RWPE1 (cell line): ENCODE measurements at regions not wholly inside any gene's neighbourhood (a gene's known extent, or its start where the extent isn't known, plus 50 kb on each side); places are given as distances from the start of the nearest gene placed in this dataset.

Source experiments
- CTCF ChIA-PET: fragments of 350-600 bp; sonication (Branson Sonifier 250); formaldehyde crosslinking; extraction: SDS; loops from one replicate; lab custom pipeline; 2021; lab: Yijun Ruan, JAX
- POLR2A ChIA-PET: fragments of 400-600 bp; formaldehyde crosslinking; extraction: SDS; loops from one replicate; lab custom pipeline; 2020; ENCODE audit warnings: antibody characterized with exemption; ENCODE audit not compliant: low non-redundant PET; lab: Yijun Ruan, JAX
- DNase-seq: peaks from one replicate; pipeline ENCODE4 v3.0.0; 2012; ENCODE audit warnings: low spot score
- H3K27ac ChIP-seq: fragments of 450-650 bp; 2 replicates; pipeline ENCODE4 v1.5.1; 2017
- TF ChIP-seq, protein P1 (sequence below): fragments of 450-650 bp; conservative IDR thresholded peaks from 2 replicates; pipeline ENCODE4 v1.5.1; 2017; ENCODE audit warnings: low read depth, mild to moderate bottlenecking

DNA sequence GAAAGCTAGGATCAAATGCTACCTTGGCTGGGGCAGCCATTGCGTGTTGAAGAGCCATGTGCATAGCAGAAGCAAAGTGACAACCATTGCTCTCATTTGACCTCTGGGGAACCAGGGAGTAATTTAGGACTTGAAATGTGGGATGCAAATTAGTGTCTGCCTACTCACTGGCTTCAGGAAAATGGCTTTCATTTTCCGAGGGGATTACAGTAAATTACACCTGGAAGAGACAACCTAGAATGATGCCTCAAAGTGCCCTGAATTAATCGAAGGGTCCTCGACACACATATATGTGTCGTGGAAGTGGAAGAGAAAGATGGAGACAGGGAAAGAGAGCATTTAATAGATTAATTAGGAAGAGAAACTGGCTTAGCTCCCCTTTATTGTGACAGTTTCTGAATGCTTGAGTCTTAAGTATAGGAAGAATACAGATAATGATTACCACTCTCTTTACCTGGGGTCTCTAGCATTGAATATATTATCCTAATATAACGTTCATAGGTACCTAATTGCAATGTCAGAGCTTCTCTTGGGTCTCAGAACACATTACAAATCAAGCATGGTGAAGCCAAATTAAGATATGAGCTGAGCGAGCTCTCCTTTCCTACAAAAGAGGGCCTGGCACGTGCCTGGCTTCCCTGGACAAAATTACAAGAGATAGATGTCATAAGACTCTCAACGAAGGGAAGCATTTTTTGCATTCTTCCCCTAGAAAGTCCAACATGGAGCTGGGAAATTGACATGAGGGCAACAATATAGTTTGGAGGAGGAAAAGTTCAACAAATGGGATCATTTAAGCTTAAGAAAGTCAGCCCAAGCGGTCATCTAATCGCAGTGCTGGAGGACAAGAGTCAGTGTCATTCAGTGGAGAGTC lies 59.5 kb downstream of the MYCN start:
- ChIA-PET CTCF (no interaction called here), POLR2A (no interaction called here)
- H3K27ac ChIP-seq: no peak overlapping the region
- TF ChIP-seq, protein P1, sequence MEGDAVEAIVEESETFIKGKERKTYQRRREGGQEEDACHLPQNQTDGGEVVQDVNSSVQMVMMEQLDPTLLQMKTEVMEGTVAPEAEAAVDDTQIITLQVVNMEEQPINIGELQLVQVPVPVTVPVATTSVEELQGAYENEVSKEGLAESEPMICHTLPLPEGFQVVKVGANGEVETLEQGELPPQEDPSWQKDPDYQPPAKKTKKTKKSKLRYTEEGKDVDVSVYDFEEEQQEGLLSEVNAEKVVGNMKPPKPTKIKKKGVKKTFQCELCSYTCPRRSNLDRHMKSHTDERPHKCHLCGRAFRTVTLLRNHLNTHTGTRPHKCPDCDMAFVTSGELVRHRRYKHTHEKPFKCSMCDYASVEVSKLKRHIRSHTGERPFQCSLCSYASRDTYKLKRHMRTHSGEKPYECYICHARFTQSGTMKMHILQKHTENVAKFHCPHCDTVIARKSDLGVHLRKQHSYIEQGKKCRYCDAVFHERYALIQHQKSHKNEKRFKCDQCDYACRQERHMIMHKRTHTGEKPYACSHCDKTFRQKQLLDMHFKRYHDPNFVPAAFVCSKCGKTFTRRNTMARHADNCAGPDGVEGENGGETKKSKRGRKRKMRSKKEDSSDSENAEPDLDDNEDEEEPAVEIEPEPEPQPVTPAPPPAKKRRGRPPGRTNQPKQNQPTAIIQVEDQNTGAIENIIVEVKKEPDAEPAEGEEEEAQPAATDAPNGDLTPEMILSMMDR: no peak
- no peak for DNase-seq

DNA sequence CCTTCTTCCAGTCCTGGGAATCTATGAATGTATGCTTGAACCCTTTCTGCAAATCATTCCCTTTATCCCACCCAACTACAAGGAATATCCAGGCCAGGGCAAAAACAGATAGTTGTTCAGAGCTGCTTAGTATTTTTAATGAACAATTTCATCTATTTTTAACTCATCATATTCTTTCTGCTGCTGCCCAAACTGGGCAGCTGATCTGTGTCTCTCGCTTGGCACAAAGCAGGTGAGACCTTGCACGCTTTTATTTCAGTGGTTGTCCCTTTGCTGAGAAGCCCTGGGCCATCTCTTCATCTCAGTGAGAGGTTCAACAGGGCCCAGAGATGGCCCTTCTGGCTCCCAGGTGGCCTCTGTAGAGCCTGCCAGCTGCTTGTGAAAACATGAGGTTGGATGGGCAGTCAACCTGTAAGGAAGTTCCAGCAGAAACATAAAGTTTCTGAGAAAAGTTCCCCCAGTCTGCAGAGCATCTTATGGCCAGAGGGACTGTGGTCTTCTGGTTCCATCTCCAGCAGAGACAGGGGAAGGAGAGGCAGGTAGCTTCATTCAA lies 57.5 kb downstream of the MYCN start:
- CTCF ChIA-PET: no interaction called here
- H3K27ac ChIP-seq: no peak overlapping the region
- DNase-seq: no peak
- TF ChIP-seq, protein P1: no peak
- POLR2A ChIA-PET: no interaction called here

DNA sequence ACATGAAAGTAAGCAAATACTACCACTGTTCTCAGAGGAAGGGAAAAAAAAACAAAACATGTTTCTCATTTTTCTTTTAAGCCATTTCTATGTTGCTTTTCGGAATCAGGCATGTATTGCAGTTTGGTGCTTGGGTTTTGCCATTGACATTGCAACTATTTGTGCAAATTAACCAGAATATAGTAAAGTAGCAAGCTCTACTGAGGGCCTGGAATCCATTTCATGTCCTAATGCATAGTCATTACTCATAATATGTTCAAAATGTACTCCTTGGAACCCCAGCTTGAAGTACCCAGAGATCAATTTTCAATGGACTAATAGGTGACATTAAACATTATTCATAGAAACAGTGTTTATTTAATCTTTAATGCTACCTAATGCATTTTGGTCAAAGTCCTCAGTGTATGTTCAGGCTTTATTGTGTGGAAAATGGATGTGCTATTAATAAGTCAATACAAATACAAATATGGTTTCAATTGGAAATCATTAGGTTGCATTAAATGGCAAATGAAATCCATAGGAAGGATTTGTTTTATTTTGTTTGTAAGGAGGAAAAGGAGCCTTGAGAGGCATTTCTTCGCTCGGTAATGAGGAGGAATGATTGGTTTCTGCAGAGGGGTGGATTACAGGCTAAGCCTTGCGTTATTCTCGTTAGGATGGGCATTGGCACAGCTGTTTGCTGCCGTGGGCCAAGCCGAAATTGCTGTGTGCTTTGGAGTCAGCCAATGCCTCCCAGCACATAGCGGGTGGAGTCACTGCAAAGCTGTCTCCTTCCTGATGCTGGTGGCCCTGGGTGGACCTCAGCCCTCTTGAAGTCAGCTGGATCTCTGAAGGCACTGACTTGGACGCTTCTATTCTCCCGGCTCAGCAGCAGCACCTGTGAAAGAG lies 56.4 kb downstream of the MYCN start:
- TF ChIP-seq, protein P1: no peak
- CTCF ChIA-PET: no interaction called here

More for the DNA sequence above, 56.4 kb downstream of the MYCN start:
- POLR2A ChIA-PET: no interaction called here
- no peak for DNase-seq
- no peak overlapping the region for H3K27ac ChIP-seq
